Ascending aorta (tissue), 2 donors: ENCODE measurements at regions not wholly inside any gene's neighbourhood (a gene's known extent, or its start where the extent isn't known, plus 50 kb on each side); places are given as distances from the start of the nearest gene placed in this dataset.

Experiments
- DNase-seq, 2 donors: peaks; one replicate each; pipeline ENCODE4 v3.0.0-alpha.2; 2019; ENCODE audit warnings: low spot score in 2 of 2
- H3K27ac ChIP-seq, 2 donors: fragments of 200-600 bp; sonication (generic); one replicate each; pipeline ENCODE4 v1.5.1; 2016 to 2017; ENCODE audit warnings: mild to moderate bottlenecking in 1 of 2
- H3K27me3 ChIP-seq: fragments of 200-600 bp; sonication (generic); one replicate; pipeline ENCODE4 v1.5.1; 2017
- H3K36me3 ChIP-seq, 2 donors: fragments of 200-600 bp; sonication (generic); one replicate each; pipeline ENCODE4 v1.5.1; 2016
- H3K4me1 ChIP-seq, 2 donors: fragments of 200-600 bp; sonication (generic); one replicate each; pipeline ENCODE4 v1.5.1; 2016 to 2017; ENCODE audit warnings: mild to moderate bottlenecking in 1 of 2
- H3K4me3 ChIP-seq, 2 donors: fragments of 200-600 bp; sonication (generic); one replicate each; pipeline ENCODE4 v1.5.1; 2016 to 2017; ENCODE audit warnings: mild to moderate bottlenecking in 1 of 2
- H3K9me3 ChIP-seq, 2 donors: fragments of 200-600 bp; sonication (generic); one replicate each; pipeline ENCODE4 v1.5.1; 2016
- intact Hi-C: fragments of 100-400 bp; cut with DNase I; formaldehyde crosslinking; loops from one replicate; pipeline ENCODE4 v1.15.1; 2023
- TF ChIP-seq, protein P1 (sequence below), 3 experiments: fragments of 200-600 bp in 2 of 3; fragments of 450-650 bp in 1 of 3; sonication (generic) in 2 of 3; IDR thresholded peaks; one replicate each; pipeline ENCODE4 v1.5.1; 2016 to 2019; ENCODE audit warnings: antibody characterized with exemption in 3 of 3, mild to moderate bottlenecking in 1 of 3, moderate library complexity in 1 of 3

DNA sequence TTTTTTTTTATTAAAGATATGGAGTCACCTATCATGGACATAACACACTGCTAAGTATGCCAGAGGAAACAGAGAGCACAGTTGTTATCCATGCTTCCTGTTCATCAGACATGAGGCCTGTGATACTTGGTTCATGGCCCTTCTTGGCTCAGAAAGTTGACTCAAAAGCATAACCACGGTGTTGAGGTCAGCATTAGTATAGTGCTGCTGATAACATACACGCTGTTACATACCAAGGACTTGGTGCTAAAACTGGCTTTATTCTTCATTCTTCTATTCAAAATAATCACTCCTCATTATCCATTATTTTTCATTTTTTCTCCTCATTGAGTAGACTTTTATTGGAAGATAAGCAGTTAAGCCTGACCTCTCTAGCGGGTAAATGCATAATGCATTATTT, 464.1 kb downstream of the ADGRL2 start:
- Histone ChIP-seq H3K9me3 (no peaks in the 10 kb centered on the region), H3K4me1 (peaks cover 0 to 4% of the 10 kb centered on the region in 2 donors), H3K4me3 (no peak overlapping the region), H3K27me3 (no peaks in the 10 kb centered on the region), H3K36me3 (no peaks in the 10 kb centered on the region), H3K27ac (no peak overlapping the region)
- TF ChIP-seq, protein P1, sequence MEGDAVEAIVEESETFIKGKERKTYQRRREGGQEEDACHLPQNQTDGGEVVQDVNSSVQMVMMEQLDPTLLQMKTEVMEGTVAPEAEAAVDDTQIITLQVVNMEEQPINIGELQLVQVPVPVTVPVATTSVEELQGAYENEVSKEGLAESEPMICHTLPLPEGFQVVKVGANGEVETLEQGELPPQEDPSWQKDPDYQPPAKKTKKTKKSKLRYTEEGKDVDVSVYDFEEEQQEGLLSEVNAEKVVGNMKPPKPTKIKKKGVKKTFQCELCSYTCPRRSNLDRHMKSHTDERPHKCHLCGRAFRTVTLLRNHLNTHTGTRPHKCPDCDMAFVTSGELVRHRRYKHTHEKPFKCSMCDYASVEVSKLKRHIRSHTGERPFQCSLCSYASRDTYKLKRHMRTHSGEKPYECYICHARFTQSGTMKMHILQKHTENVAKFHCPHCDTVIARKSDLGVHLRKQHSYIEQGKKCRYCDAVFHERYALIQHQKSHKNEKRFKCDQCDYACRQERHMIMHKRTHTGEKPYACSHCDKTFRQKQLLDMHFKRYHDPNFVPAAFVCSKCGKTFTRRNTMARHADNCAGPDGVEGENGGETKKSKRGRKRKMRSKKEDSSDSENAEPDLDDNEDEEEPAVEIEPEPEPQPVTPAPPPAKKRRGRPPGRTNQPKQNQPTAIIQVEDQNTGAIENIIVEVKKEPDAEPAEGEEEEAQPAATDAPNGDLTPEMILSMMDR (IDR thresholded peaks at IDR 0.05), result no peak
- no peak for DNase-seq
- intact Hi-C loops, result no loop called here

DNA sequence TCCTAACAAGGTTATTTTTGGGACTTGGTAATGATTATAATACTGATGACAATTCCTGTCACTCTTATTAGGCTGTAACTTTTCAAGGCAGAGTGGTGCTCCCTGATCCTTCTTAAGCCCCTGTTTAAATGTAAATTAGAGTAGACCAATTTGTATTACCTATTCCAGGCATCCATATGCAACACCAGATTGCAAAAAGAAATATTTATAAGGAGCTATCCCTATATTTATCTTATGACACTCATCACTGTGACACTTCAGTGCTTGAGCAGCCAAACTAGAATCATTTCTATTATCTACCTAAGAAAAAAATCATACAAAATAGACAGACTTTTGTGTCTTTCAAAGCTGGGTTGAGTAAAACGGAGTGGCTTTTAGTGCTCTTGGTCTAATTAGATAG, 462.7 kb downstream of the ADGRL2 start:
- Histone ChIP-seq H3K27me3 (no peaks in the 10 kb centered on the region), H3K36me3 (no peaks in the 10 kb centered on the region), H3K9me3 (no peaks in the 10 kb centered on the region), H3K27ac (no peak overlapping the region), H3K4me3 (no peak overlapping the region), H3K4me1 (no peaks in the 10 kb centered on the region)
- intact Hi-C loops, result no loop called here
- TF ChIP-seq, protein P1 (IDR thresholded peaks at IDR 0.05), result no peak
- no peak for DNase-seq

DNA sequence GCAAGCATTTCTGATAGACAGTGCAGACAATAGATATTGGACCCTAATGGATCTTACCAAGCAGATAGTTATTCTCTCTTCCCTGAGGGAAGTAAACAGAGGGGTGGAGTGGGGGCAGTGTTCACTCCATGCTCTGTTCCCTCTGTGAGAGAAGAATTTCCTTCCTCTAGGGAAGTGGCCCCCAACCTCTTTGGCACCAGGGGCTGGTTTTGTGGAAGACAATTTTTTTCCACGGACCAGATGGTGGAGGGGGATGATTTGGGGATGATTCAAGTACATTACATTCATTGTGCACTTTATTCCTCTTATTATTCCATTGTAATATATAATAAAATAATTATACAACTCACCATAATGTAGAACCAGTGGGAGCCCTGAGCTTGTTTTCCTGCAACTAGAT, 459.9 kb downstream of the ADGRL2 start:
- Histone ChIP-seq H3K9me3 (no peaks in the 10 kb centered on the region), H3K36me3 (no peaks in the 10 kb centered on the region), H3K4me1 (no peaks in the 10 kb centered on the region), H3K27ac (no peak overlapping the region), H3K27me3 (no peaks in the 10 kb centered on the region), H3K4me3 (no peak overlapping the region)
- TF ChIP-seq, protein P1 (IDR thresholded peaks at IDR 0.05), result no peak
- intact Hi-C loops, result no loop called here
- DNase-seq, result no peak

DNA sequence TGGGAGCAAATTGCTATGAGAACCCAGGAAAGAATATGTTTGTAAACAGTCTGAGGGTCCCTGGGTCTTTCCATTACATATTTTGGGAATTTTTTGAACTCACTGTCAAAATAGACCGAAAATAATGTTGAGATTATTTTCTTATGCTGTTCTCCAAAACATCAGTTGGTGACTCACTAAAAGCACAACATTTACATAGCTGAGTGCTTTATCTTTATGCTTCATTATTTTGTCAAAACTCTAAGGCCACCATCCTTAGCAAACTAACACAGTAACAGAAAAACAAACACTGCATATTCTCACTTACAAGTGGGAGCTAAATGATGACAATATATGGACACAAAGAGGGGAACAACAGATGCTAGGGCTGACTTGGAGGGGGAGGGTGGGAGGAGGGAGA, 459.3 kb downstream of the ADGRL2 start:
- DNase-seq, result no peak
- Histone ChIP-seq H3K4me1 (no peaks in the 10 kb centered on the region), H3K27me3 (no peaks in the 10 kb centered on the region), H3K9me3 (no peaks in the 10 kb centered on the region), H3K4me3 (no peak overlapping the region), H3K36me3 (no peaks in the 10 kb centered on the region), H3K27ac (no peak overlapping the region)
- intact Hi-C loops, result no loop called here
- TF ChIP-seq, protein P1 (IDR thresholded peaks at IDR 0.05), result no peak

DNA sequence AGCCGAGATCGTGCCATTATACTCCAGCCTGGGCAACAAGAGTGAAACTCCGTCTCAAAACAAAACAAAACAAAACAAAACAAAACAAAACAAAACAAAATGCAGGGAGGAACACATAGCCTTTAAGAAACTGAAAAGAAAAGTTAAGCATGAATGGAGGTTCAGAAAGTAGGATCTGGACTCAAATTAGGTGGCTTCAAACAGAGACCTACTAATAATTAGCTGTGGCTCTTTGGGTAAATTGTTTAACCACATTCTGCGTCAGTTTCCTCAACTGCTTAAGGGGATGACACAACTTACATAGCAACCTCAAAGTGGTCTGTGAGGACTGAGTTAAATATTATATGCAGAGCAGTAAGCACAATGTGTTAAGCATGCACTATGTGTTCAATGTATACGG, 458.2 kb downstream of the ADGRL2 start:
- H3K27ac ChIP-seq, result no peak overlapping the region
- no peaks in the 10 kb centered on the region for H3K27me3 ChIP-seq
- TF ChIP-seq, protein P1 (IDR thresholded peaks at IDR 0.05), result no peak
- H3K9me3 ChIP-seq, result no peaks in the 10 kb centered on the region
- no peaks in the 10 kb centered on the region for H3K4me1 ChIP-seq
- intact Hi-C loops, result no loop called here
- no peak overlapping the region for H3K4me3 ChIP-seq
- DNase-seq, result no peak
- no peaks in the 10 kb centered on the region for H3K36me3 ChIP-seq

DNA sequence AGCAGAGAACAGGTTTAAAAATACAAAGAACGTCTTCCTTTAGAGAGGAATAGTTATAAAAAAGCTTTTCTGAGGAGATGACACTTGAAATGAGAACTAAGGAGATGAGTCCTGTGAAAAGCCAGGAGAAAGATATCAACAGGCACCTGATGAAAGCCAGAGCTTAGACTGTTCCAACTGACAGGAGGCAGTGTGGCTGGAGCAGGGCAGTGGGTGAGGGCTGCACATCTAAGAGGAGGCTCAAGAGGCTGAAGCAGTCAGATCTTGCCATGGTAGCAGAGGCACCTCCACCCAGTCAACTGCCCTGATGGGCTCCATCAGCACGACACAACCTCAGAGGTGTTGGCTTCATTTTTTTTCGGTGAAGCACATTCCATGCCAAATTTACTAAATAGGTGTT, 445.3 kb downstream of the ADGRL2 start:
- H3K27ac ChIP-seq, result no peak overlapping the region

More for the DNA sequence above, 445.3 kb downstream of the ADGRL2 start:
- Histone ChIP-seq H3K4me3 (no peak overlapping the region), H3K36me3 (no peaks in the 10 kb centered on the region), H3K27me3 (no peaks in the 10 kb centered on the region), H3K4me1 (no peaks in the 10 kb centered on the region), H3K9me3 (peaks cover 6 to 7% of the 10 kb centered on the region in 2 donors)
- DNase-seq, result no peak
- TF ChIP-seq, protein P1 (IDR thresholded peaks at IDR 0.05), result no peak
- intact Hi-C loops, result no loop called here
